GM06990 (cell line): ENCODE measurements at regions not wholly inside any gene's neighbourhood (a gene's known extent, or its start where the extent isn't known, plus 50 kb on each side); places are given as distances from the start of the nearest gene placed in this dataset.

ENCODE experiments used
- DNase-seq: peaks from one replicate; pipeline ENCODE4 v3.0.0-alpha.2; 2011; ENCODE audit not compliant: insufficient read length; ENCODE audit errors: extremely low read depth
- H3K27me3 ChIP-seq: replicated peaks from 2 replicates; pipeline ENCODE4 v1.6.0; 2011; ENCODE audit warnings: low read length; ENCODE audit not compliant: control insufficient read depth, insufficient read depth
- H3K36me3 ChIP-seq: 2 replicates; pipeline ENCODE4 v1.5.1; 2011; ENCODE audit warnings: low read length; ENCODE audit not compliant: control insufficient read depth, insufficient read depth
- H3K4me3 ChIP-seq: replicated peaks from 2 replicates; pipeline ENCODE4 v1.5.1; 2011; ENCODE audit warnings: low read depth, mild to moderate bottlenecking, control low read depth, low read length
- TF ChIP-seq, protein P1 (sequence below): IDR thresholded peaks from 2 replicates; pipeline ENCODE4 v1.5.1; 2011; ENCODE audit warnings: low read length, control low read depth, mild to moderate bottlenecking, inconsistent platforms; ENCODE audit not compliant: insufficient read depth, poor library complexity, severe bottlenecking

DNA sequence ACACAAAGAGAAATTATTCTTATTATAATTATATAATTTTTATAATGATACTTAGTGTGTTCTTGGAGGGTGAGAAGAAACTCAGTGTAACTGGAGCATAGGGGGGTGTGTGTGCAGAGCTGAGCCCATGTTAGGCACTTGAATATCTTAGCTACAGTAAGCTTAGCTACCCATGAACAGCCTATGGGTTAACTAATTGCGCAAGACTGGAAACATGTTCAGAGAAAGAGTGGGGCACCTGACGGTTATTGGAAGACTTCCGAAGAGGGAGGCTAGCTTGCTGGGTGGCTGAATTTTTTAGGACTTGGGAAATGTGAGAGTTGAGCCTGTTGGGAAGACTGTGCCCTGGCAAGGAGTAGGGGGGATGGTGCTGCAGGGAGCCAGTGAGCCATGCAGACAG is 229.2 kb downstream of the SLC4A3 start:
- no peak for DNase-seq
- peaks cover 1% of the 10 kb centered on the region; the same call in 1 of the 2 replicates for H3K27me3 ChIP-seq
- TF ChIP-seq, protein P1, sequence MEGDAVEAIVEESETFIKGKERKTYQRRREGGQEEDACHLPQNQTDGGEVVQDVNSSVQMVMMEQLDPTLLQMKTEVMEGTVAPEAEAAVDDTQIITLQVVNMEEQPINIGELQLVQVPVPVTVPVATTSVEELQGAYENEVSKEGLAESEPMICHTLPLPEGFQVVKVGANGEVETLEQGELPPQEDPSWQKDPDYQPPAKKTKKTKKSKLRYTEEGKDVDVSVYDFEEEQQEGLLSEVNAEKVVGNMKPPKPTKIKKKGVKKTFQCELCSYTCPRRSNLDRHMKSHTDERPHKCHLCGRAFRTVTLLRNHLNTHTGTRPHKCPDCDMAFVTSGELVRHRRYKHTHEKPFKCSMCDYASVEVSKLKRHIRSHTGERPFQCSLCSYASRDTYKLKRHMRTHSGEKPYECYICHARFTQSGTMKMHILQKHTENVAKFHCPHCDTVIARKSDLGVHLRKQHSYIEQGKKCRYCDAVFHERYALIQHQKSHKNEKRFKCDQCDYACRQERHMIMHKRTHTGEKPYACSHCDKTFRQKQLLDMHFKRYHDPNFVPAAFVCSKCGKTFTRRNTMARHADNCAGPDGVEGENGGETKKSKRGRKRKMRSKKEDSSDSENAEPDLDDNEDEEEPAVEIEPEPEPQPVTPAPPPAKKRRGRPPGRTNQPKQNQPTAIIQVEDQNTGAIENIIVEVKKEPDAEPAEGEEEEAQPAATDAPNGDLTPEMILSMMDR: no peak

DNA sequence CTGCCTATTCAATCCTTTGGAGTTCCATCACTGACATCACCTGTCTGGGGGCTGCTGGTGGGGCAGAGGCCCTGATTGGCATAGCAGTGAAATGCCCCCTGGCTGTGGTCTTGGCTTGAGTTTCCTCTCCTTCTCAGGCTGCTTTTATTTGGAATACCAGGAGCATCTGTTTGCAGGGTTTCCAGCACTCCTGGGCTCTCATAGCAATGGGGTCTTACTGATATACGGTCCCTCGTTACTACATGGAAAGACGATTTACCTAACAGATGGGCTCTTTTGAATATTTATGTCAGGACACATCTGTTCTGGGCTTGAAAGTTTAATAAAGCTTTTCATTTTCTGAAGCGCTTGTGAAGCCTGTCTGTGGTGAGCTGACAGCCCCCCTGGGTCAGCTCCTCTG is 230.3 kb downstream of the SLC4A3 start:
- Histone ChIP-seq H3K27me3 (peaks cover 1% of the 10 kb centered on the region; the same call in 1 of the 2 replicates), H3K36me3 (no peaks in the 10 kb centered on the region), H3K4me3 (no peak overlapping the region)
- DNase-seq: no peak
- TF ChIP-seq, protein P1: no peak

More for the DNA sequence above, 229.2 kb downstream of the SLC4A3 start:
- Histone ChIP-seq H3K36me3 (no peaks in the 10 kb centered on the region), H3K4me3 (no peak overlapping the region)

DNA sequence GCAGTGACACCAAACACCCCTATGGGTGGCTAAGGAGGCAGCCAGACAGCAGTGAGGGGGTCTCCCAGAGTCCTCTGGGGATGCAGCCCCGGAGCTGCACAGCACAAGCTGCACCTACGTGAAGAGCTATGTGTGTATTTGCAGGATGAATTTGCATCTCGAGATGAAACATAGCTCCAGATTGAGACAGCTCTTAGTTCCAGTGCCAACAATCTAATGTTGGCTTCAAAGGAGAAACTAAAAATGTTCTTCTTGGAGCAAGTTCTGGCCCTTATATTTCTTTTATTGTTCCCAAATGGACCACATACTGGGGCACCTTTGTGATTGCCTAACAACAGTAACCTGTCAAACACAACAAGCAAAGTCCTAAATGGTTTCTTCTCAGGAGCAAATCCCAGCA is 233.9 kb downstream of the SLC4A3 start:
- Histone ChIP-seq H3K36me3 (no peaks in the 10 kb centered on the region), H3K4me3 (no peak overlapping the region), H3K27me3 (no peaks in the 10 kb centered on the region; the same call in 1 of the 2 replicates)
- TF ChIP-seq, protein P1: no peak
- DNase-seq: no peak

DNA sequence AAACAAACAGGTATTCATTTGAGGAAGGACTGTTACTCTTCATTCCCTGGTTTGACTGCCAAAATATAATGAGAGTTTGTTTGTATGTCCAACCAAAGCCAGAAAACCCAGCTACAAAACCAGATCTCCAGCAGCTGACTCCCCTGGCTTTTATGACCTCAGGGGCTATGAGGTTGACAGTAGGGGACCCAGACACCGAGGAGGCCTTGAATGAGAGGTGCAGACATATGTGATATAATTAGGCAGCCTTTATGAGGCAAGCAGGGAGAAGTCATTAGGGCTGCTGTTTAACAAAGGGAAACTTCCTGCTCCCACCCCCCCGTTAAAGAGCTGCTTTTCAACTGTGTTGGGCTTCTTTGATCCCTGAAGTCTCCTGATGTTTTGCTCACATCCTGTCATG is 236.7 kb downstream of the SLC4A3 start:
- H3K27me3 ChIP-seq: no peaks in the 10 kb centered on the region; the same call in 1 of the 2 replicates
- no peak for DNase-seq
- no peaks in the 10 kb centered on the region for H3K36me3 ChIP-seq
- TF ChIP-seq, protein P1: no peak
- H3K4me3 ChIP-seq: no peak overlapping the region

DNA sequence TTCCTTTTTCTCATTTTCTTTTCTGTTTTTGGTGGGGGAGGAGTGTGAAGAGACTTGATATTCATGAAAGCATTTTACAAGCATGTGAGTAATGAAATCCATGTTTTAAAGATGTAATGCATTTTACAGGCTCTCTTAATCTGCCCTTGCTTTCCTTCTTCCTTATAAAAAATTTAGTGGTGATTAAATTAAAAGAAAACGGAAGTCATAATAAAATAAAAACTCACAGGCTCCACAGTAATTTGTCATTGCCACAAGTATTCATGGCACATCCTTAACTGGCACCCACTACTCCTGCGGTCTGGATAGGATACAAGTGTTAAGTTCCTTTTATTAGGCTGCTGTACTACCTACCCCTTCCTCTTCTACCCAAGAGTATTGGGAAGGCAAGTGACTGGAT is 241.2 kb downstream of the SLC4A3 start:
- no peak for DNase-seq
- Histone ChIP-seq H3K36me3 (no peaks in the 10 kb centered on the region), H3K27me3 (no peaks in the 10 kb centered on the region)

More for the DNA sequence above, 241.2 kb downstream of the SLC4A3 start:
- TF ChIP-seq, protein P1: no peak
- H3K4me3 ChIP-seq: no peak overlapping the region
